HG03135 (cell line): ENCODE measurements at regions not wholly inside any gene's neighbourhood (a gene's known extent, or its start where the extent isn't known, plus 50 kb on each side); places are given as distances from the start of the nearest gene placed in this dataset.

Source experiments
- ATAC-seq: cut with Tn5 transposase; IDR thresholded peaks from one replicate; pipeline ENCODE4 v1.9.1; 2021; ENCODE audit warnings: mild to moderate bottlenecking, moderate library complexity; ENCODE audit not compliant: unreplicated experiment

- no peak for ATAC-seq
Measured at GRCh38 chr1:172944931-172945330, 105.8 kb downstream of the TNFSF18 start.

DNA sequence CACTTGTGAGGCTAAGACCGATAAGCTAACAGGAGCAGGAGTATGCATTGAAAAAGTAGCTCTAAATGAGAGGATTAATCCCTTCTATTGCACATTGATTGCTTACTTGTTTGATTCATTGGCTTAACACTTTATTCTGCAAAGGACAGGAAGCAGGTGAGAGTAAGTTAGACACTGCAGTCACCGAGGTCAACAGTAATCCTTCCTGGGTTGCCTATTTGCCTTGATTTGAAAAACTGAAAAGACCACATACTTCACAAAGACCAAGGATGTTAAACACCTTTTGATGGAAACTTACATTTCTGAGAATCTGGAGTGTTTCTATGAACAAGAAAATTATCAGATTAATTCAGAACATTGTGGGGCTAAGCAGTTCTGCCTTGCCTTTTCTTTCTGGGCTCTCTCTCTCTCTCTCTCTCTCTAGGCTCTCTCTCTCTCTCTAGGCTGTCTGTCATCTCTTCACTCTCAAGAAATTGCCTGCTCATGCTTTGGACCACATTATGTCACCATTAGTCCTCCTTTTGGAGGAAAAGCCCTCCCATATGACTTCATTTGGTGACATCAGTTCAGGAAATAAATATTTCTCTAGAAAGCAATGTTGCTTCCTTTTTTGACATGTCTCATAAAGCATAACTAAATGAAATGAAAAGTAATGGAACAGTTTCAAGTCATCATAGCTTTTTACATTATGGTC, 103.8 kb downstream of the TNFSF18 start:
- ATAC-seq: no peak

DNA sequence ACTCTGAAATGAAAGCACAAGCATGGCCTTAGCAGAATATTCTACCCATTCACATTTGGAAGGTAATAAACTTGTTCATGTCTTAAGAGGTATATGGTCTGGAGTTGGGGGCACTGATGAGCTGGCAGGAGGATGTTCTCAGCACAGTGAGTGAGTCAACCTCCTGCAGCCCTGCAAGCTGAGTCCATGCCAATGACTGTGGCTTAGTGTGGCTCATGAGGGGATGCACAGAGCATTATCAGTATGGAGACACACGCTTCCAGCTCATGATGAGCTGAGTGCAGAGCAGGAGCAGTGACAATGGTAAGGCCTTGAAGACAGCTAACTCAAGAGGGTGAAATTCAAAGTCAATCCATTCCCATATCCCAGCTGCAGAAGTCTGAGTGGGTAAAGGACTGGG, 102.3 kb downstream of the TNFSF18 start:
- no peak for ATAC-seq

GRCh38 chr1:172949096-172949495, 101.6 kb downstream of the TNFSF18 start:
- no peak for ATAC-seq

DNA sequence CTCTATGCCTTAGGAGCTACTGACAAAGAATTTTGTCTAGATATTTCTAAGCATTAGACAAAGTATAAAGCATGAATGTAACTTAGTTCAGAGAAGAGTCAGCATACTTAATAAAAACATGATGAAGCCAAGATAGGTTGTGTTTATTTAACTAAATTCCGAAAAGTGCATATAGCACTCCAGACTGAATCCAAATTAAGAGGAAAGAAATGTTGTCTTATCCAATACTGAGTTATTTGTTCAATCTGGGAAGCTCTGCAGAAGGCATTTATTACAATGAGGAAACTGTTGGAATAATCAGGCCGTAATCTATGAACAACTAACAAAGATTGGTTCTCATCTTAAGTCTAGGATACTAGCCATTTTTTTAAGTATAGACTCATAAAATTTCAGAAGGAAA, 100.2 kb downstream of the TNFSF18 start:
- ATAC-seq: no peak

- ATAC-seq: no peak
Measured at GRCh38 chr1:172951730-172952365, 98.9 kb downstream of the TNFSF18 start.

- ATAC-seq: no peak
Measured at GRCh38 chr1:172952516-172952915, 98.2 kb downstream of the TNFSF18 start.

GRCh38 chr1:172954476-172955150, 96.1 kb downstream of the TNFSF18 start:
- ATAC-seq: no peak

- ATAC-seq: no peak
Measured at GRCh38 chr1:172955161-172955815, 95.5 kb downstream of the TNFSF18 start.

DNA sequence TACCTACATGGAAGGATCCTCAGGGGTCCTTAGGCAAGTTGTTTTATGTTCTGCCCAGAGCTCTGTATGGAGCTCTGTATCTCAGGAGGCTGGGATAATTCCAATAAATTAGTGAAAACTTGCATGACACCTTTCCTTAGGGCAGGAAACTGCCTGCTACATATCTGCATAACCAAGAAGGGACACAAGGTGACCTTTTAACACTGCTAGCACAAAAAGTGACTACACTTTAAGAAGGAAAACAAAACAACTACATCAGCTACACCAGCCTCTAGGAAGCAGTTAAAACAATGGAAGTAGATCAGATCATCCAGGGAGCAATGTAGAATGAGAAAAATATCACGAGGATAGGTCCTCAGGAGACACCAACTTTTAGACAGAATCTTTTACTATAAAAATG, 93.9 kb downstream of the TNFSF18 start:
- no peak for ATAC-seq

- no peak for ATAC-seq
Measured at GRCh38 chr1:172957491-172957890, 93.2 kb downstream of the TNFSF18 start.

GRCh38 chr1:172959571-172959970, 91.2 kb downstream of the TNFSF18 start:
- no peak for ATAC-seq

DNA sequence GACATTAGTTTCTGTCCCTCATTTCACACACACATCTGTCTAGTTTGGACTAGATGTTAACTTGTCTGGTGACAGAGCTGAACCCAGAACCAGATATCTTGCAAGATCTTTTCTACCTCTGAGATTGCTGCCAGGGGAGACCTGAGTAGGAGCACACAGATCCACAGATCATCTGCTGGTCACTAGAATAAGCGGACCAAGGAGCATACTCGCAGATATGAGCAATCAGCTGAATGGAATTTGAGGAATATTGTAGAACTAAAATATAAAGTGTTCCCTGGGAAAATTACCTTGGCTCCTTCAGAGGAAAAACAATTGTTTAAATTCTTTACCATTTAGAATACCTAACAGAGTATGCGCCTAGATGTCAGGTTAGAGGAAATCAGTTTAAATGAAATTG, 90.7 kb downstream of the TNFSF18 start:
- ATAC-seq: no peak

DNA sequence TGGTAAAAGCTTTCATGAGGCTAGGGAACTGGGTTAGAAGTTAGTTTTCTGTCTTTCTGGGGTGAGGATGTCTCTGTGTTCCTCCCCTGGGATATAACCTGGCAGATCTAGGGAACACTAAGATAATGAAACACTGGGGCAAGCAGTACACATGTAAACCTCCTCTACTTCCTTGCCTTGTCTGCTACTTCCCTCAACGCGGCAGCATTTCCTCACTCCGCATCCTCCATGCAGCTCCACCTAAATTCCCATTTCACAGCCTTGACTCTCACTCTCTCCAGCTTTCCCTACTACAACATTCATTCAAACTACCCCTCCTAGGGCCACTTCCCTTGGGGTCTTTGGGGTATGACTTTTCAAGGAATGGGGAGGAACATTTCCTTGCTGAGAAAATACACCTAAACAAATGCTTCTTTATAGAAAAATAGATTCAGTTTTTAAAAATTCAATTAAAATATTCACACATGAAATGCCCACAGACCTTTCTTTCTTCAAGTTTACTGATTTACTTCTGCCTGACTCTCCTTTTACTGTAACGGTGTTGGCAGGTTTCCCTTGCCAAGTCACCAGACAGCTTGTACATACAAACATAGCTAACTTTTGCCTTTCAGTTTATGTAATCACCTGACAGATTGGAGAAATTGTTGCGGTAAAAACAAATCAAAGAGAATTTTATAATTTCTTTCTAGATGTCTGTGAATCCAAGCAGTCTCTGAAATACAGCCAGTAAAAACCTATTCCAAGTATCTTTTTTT, 90.1 kb downstream of the TNFSF18 start:
- no peak for ATAC-seq

DNA sequence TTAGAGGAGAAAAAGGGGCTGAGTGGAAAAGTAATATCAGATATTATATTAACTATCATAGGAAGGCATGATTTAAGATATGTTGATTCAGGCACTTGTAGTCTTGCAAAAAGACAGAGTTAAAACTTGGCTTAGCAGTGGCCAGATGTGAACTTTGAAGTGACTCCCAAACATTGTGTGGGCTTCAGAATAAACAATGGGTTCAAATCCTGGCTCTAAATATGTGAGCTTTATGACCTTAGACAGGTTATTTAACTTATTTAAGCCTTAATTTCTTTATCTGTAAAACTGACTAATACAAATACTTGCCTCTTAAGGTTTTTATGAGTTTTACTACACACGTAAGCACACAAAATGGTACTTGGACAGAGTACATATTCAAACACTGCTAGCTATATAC, 85.9 kb downstream of the TNFSF18 start:
- ATAC-seq: no peak

DNA sequence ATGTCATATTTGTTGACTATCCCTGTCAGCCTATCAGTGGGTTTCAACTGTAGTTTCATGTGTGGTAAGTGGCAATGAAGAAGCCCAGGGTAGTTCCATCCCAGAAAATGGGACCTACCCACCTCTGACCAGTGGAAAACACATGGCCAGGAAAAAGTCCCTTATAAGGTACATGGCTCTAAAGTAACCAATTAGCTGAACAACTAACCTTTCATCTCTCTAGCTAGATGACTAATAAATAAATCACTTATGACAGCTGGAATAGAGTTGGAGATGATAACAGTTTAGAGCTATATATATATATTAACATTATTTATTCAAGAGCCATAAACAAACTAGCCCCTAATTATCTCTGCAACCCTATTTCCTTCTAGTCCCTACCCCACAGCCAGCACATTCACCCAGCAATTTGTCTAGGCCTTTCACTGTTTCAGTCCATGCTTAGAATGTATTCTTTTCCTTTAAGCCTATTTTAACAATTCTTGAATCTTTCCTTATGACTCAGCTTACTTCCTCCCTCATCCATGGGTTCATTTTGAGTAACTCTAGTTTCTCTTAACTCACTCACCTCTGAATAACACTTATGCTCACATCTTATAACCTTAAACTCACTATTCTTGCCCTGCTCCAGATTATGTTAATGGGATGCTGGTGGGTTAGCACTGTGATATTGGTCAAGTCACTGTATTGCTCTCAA, 83.7 kb downstream of the TNFSF18 start:
- no peak for ATAC-seq

DNA sequence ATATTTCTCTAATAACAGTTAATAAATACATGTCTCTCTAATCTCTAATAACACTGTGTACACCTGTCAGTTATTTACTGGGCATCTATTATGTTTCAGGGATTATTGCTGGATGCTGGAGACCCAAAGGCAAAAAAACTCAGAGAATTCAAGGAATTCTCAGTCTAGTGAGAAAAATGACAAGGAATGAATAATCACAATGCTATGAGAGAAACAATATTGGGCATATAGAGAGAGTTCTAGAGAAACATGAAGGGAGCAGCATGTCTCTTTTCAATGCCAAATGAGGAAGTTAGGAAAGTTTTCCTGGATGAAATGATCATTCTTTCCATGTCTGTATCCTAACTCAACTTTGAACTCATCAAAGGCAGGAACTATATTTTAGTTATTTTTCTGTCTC, 82.8 kb downstream of the TNFSF18 start:
- ATAC-seq: no peak

DNA sequence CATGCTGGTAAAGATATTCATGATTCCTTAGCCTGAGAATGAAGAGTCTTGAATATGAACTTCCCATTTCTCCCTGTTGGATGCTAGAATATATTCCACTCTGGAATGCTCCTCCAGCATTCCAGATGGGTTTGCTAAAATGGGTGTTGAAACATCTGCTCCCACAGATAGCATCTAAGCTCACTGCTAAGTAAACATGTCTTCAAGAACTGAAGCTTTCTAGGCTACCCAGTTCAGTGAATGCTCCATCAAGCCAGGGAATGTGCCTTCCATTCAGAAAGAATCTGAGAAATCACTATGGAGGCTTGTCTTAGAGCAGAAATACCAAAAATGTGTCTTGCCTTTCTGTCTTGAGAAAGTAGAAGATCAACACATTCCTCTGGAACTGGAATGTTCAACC, 81.1 kb downstream of the TNFSF18 start:
- ATAC-seq: no peak

DNA sequence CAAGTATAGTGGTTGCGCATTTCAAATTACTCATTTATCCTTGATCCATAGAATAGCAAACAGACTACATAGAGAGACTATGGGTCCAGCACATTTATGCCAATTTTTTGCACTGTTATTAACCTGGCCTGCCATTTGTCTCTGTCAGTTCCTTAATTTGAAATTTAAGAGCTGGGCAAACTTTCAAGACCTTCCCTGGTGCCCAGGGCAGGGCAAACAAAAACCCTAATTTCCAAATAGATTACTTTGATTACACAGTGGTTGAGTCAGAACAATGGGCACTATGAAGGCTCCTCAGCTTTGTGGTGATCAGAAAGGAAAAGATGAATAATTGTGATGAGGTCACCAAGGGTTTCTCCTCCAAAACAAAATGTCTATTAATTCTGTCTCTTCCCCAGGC, 80.6 kb downstream of the TNFSF18 start:
- no peak for ATAC-seq

- no peak for ATAC-seq
Measured at GRCh38 chr1:172971241-172971640, 79.5 kb downstream of the TNFSF18 start.
